Thoracic aorta (tissue), 2 donors: ENCODE measurements at regions not wholly inside any gene's neighbourhood (a gene's known extent, or its start where the extent isn't known, plus 50 kb on each side); places are given as distances from the start of the nearest gene placed in this dataset.

ENCODE experiments used
- ATAC-seq: fragments of 150-250 bp; one replicate; pipeline ENCODE4 v1.8.0; 2017; ENCODE audit warnings: low read depth; ENCODE audit not compliant: insufficient number of reproducible peaks, low FRiP score
- DNase-seq: peaks from one replicate; pipeline ENCODE4 v3.0.0-alpha.2; 2020; ENCODE audit warnings: low spot score
- H3K27ac ChIP-seq, 2 donors: fragments of 200-600 bp; sonication (generic); 1 replicate in 1 of 2; 2 replicates in 1 of 2; pipeline ENCODE4 v1.5.1; 2016; ENCODE audit warnings: mild to moderate bottlenecking in 2 of 2, moderate library complexity in 2 of 2
- H3K27me3 ChIP-seq: fragments of 200-600 bp; sonication (generic); replicated peaks from 2 replicates; pipeline ENCODE4 v1.6.0; 2016; ENCODE audit warnings: mild to moderate bottlenecking; ENCODE audit not compliant: insufficient read depth
- H3K36me3 ChIP-seq: fragments of 200-600 bp; sonication (generic); one replicate; pipeline ENCODE4 v1.5.1; 2016
- H3K4me1 ChIP-seq, 2 donors: fragments of 200-600 bp; sonication (generic); 1 replicate in 1 of 2; 2 replicates in 1 of 2; pipeline versions ENCODE4 v1.5.1 to v1.6.0; 2016; ENCODE audit warnings: low read depth in 2 of 2, mild to moderate bottlenecking in 1 of 2; ENCODE audit not compliant: control insufficient read depth in 1 of 2
- H3K4me3 ChIP-seq: fragments of 200-600 bp; sonication (generic); 2 replicates; pipeline ENCODE4 v1.5.1; 2016; ENCODE audit warnings: mild to moderate bottlenecking
- H3K9me3 ChIP-seq: fragments of 200-600 bp; sonication (generic); 2 replicates; pipeline ENCODE4 v1.5.1; 2016
- TF ChIP-seq, protein P1 (sequence below): fragments of 200-600 bp; sonication (generic); IDR thresholded peaks from one replicate; pipeline ENCODE4 v1.5.1; 2019; ENCODE audit warnings: antibody characterized with exemption

DNA sequence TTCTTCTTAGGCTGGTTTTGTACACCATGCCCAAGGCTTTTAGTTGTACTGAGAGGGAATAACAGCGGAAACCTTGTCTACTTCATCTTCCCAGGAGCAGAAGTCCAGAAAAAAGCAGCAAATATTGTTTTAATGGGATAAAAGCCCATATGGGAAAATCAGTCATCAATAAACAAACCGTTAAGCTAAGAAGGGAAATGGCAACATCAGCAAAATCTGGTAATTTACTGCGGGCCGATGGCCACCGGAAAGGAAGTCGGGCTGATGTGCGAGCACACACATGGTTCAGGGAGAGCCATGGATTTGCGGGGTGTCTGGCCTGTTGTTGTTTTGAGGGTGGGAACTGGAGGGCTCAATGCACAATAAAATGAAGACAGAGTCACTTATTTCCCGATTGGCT lies 300.7 kb upstream of the RAB6C start:
- DNase-seq, result no peak
- TF ChIP-seq, protein P1, sequence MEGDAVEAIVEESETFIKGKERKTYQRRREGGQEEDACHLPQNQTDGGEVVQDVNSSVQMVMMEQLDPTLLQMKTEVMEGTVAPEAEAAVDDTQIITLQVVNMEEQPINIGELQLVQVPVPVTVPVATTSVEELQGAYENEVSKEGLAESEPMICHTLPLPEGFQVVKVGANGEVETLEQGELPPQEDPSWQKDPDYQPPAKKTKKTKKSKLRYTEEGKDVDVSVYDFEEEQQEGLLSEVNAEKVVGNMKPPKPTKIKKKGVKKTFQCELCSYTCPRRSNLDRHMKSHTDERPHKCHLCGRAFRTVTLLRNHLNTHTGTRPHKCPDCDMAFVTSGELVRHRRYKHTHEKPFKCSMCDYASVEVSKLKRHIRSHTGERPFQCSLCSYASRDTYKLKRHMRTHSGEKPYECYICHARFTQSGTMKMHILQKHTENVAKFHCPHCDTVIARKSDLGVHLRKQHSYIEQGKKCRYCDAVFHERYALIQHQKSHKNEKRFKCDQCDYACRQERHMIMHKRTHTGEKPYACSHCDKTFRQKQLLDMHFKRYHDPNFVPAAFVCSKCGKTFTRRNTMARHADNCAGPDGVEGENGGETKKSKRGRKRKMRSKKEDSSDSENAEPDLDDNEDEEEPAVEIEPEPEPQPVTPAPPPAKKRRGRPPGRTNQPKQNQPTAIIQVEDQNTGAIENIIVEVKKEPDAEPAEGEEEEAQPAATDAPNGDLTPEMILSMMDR, result no peak
- H3K4me3 ChIP-seq, result no peak overlapping the region
- ATAC-seq, result no peak
- H3K4me1 ChIP-seq, result no peaks in the 10 kb centered on the region
- no peaks in the 10 kb centered on the region for H3K27me3 ChIP-seq
- no peaks in the 10 kb centered on the region for H3K9me3 ChIP-seq
- H3K36me3 ChIP-seq, result no peaks in the 10 kb centered on the region
- no peak overlapping the region for H3K27ac ChIP-seq

DNA sequence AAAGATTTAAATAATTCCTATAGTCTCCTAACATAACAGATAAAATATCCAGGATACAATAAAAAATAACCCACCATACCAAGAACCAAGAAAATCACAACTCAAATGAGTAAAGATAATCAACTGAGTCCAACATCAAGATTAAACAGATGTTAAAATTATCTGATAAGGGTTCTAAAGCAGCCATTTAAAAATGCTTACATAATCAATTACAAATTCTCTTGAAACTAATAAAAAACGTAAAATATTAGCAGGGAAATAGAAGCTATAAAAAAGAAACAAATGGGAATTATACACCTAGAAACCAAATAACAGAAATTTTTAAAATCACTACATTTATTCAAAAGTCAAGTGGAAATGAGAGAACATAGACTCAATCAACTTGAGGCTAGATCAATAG lies 297.7 kb upstream of the RAB6C start:
- TF ChIP-seq, protein P1, result no peak
- Histone ChIP-seq H3K27me3 (no peaks in the 10 kb centered on the region), H3K9me3 (no peaks in the 10 kb centered on the region), H3K27ac (no peak overlapping the region), H3K36me3 (no peaks in the 10 kb centered on the region), H3K4me1 (no peaks in the 10 kb centered on the region), H3K4me3 (no peak overlapping the region)
- ATAC-seq (no peak), DNase-seq (no peak)

DNA sequence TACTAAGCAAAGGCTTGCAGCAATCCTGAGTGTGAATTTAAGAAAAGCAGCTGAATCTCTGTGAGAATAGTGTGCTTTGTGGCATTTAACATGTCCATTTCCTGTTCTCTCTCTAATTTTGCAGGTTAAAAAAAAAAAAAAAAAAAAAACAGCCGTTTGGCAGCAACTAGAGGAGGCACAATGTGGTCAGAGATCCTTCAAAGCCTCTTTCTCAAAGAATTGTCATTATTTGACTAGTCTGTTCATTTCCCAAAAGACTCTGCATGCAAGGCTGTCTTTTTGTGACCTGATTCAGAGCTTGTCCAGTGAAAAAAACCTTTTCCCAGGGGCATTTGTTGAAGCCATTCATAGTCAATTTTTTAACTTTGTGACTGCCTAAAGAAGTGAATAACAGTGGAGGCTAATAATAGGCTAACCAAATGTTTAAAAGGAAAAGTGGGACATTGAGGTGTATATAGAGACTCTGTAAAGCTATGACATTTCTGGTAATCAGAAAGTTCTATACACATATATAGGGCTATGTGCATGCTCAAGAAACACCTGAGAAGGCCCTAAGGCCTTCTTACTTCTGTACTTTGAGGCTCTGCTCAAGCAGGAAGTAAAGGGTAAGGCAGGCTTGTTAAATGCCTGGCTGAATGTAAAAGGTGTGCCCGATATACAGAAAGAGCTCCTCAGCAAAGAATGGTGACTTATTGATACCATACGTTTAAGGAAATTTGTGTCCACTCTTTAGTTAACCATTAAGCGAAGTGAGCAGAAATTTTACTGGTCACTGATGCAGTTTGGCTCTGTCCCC lies 289.6 kb upstream of the RAB6C start:
- no peak for ATAC-seq
- no peaks in the 10 kb centered on the region for H3K27me3 ChIP-seq
- no peak for DNase-seq
- H3K36me3 ChIP-seq, result no peaks in the 10 kb centered on the region
- no peaks in the 10 kb centered on the region for H3K4me1 ChIP-seq
- peaks cover 3% of the 10 kb centered on the region for H3K9me3 ChIP-seq
- no peak overlapping the region for H3K4me3 ChIP-seq
- TF ChIP-seq, protein P1, result no peak
- H3K27ac ChIP-seq, result no peak overlapping the region

DNA sequence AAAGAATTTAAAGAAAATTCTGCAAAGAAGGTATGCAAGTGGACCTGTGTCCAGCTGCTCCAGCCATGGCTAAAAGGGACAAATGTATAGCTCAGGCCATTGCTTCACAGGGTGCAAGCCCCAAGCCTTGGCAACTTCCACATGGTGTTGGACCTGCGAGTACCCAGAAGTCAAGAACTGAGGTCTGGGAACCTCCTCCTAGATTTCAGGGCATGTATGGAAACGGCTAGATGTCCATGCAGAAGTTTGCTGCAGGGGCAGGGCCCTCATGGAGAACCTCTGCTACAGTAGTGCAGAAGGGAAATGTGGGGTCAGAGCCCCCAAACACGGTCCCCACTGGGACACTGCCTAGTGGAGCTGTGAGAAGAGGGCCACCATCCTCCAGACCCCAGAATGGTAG lies 284.0 kb upstream of the RAB6C start:
- TF ChIP-seq, protein P1, result no peak
- Histone ChIP-seq H3K9me3 (peaks cover 3% of the 10 kb centered on the region), H3K4me3 (no peak overlapping the region), H3K27me3 (no peaks in the 10 kb centered on the region), H3K36me3 (no peaks in the 10 kb centered on the region), H3K27ac (no peak overlapping the region), H3K4me1 (no peaks in the 10 kb centered on the region)
- no peak for ATAC-seq
- DNase-seq, result no peak

DNA sequence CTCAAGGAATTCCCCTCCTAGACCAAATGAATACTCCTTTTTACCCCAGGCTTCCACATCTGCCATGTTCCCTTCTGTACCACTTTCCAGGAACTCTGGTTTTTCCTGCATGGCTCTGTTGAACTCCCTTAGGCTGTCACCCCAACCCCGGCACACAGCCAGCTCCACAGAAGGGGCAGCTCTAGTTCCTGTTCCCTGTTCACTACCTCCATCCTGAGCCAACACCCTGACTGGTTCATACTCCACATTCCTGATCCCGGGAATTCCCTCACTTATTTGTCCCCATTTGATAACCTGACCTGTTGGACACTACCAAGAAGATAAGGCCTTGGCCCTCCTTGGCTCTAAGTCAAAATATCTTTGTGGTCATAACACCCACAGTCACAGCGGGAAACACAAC lies 280.9 kb upstream of the RAB6C start:
- Histone ChIP-seq H3K27me3 (no peaks in the 10 kb centered on the region), H3K4me3 (no peak overlapping the region), H3K27ac (no peak overlapping the region), H3K9me3 (no peaks in the 10 kb centered on the region), H3K36me3 (no peaks in the 10 kb centered on the region), H3K4me1 (no peaks in the 10 kb centered on the region)
- ATAC-seq (no peak), DNase-seq (no peak)
- TF ChIP-seq, protein P1, result no peak
